ENCODE measurements at regions not wholly inside any gene's neighbourhood (a gene's known extent, or its start where the extent isn't known, plus 50 kb on each side); places are given as distances from the start of the nearest gene placed in this dataset.
A peak's percentile ranks its signal among the peaks of the same experiment; 100 is the strongest.

DNA sequence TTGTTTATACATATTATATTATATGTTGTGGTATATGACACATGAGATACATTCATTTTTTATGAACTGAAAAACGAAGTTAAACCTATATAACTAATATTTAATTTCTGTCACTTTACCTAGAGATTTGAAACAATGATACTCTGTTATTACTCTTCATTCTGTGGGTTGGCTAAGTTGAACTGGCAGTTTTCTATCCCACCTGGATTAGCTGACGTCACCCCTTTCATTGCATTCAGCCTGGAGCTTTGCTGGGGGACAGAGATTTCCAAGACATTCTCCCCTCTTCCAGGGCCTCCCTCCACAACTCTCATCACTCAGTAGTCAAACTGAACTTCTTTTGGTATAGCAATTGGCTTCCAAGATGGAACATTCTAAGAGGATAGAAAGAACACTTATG lies 309.2 kb upstream of the SATB1 start:
- no peak overlapping the region for H3K4me3 ChIP-seq
- no peak for DNase-seq (ENCODE audit: low read depth in 1 of 2, low spot score in 1 of 2)
- no peaks in the 10 kb centered on the region for H3K36me3 ChIP-seq
- no peaks in the 10 kb centered on the region for H3K9me3 ChIP-seq (ENCODE audit: low read depth)
- no peak overlapping the region for H3K27ac ChIP-seq
- H3K27me3 ChIP-seq, result no peaks in the 10 kb centered on the region
- TF ChIP-seq, protein P1, sequence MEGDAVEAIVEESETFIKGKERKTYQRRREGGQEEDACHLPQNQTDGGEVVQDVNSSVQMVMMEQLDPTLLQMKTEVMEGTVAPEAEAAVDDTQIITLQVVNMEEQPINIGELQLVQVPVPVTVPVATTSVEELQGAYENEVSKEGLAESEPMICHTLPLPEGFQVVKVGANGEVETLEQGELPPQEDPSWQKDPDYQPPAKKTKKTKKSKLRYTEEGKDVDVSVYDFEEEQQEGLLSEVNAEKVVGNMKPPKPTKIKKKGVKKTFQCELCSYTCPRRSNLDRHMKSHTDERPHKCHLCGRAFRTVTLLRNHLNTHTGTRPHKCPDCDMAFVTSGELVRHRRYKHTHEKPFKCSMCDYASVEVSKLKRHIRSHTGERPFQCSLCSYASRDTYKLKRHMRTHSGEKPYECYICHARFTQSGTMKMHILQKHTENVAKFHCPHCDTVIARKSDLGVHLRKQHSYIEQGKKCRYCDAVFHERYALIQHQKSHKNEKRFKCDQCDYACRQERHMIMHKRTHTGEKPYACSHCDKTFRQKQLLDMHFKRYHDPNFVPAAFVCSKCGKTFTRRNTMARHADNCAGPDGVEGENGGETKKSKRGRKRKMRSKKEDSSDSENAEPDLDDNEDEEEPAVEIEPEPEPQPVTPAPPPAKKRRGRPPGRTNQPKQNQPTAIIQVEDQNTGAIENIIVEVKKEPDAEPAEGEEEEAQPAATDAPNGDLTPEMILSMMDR (IDR thresholded peaks at IDR 0.05; ENCODE audit: low read depth, low read length), result no peak
- H3K4me1 ChIP-seq (ENCODE audit: low read depth), result no peaks in the 10 kb centered on the region

DNA sequence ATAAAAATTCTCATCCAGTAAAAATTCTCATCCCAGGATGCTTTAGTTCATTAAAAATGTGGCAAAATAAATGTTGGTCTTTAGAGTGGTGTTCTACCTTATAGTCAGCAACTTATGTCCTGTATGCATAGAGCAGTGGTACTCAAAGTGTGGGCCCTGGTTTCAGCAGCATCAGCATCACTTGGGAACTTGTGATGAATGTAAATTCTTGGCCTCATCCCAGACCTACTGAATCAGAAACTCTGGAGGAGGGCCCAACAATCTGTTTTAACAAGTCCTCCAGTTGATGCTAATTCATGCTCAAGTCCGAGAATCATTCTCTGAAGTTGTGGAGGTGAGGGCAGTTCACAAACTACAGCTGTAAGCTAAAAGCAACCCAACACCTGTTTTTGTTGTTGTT lies 307.3 kb upstream of the SATB1 start:
- no peak overlapping the region for H3K4me3 ChIP-seq
- H3K36me3 ChIP-seq, result no peaks in the 10 kb centered on the region
- H3K4me1 ChIP-seq (ENCODE audit: low read depth), result no peaks in the 10 kb centered on the region
- TF ChIP-seq, protein P1 (IDR thresholded peaks at IDR 0.05; ENCODE audit: low read depth, low read length), result no peak
- H3K9me3 ChIP-seq (ENCODE audit: low read depth), result no peaks in the 10 kb centered on the region
- DNase-seq (ENCODE audit: low read depth in 1 of 2, low spot score in 1 of 2), result peak in 1 of 2 donors; percentile 47
- H3K27me3 ChIP-seq, result no peaks in the 10 kb centered on the region
- H3K27ac ChIP-seq, result no peak overlapping the region

DNA sequence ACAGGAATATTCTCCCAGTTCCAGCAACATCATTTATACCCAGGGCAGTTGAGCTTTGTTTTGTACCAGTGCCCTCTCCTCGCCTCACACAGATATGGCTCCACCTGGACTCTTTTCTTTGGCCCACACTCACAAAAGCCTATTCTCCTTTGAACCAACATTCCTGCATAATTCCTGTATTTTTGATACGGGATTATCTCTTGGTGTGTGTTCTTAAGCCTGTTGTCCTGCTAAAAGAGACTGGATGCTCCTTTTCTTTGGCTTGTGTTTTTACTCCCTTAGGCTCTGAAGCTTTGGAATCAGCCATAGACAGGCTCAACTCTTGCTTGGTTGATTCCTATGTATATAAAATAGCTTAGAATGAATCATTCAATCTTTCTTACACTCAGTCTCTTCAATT lies 305.4 kb upstream of the SATB1 start:
- no peak for DNase-seq (ENCODE audit: low read depth in 1 of 2, low spot score in 1 of 2)
- H3K27ac ChIP-seq, result no peak overlapping the region
- TF ChIP-seq, protein P1 (IDR thresholded peaks at IDR 0.05; ENCODE audit: low read depth, low read length), result no peak
- no peaks in the 10 kb centered on the region for H3K27me3 ChIP-seq
- no peaks in the 10 kb centered on the region for H3K4me1 ChIP-seq (ENCODE audit: low read depth)
- no peak overlapping the region for H3K4me3 ChIP-seq
- H3K36me3 ChIP-seq, result no peaks in the 10 kb centered on the region
- no peaks in the 10 kb centered on the region for H3K9me3 ChIP-seq (ENCODE audit: low read depth)

DNA sequence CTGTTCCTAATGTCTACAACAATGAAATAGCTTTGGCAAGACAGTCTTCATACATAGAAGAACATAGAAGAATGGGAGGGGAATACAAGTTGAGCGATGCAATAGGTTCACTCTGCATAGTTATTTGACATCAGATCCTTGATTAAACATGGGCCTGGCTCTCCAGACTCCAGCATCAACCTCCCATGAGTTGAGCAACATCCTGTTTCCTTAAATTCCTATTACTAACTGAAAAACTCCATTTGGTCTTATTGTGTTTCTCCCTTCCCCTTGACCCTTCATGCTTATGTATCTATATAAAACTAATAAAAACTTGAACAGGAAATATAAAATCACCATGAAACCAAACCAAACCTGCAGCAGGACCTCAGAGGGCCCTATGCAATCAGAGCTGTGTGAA lies 304.5 kb upstream of the SATB1 start:
- no peaks in the 10 kb centered on the region for H3K27me3 ChIP-seq
- no peaks in the 10 kb centered on the region for H3K9me3 ChIP-seq (ENCODE audit: low read depth)
- no peaks in the 10 kb centered on the region for H3K36me3 ChIP-seq
- DNase-seq (ENCODE audit: low read depth in 1 of 2, low spot score in 1 of 2), result peak in 1 of 2 donors; percentile 62
- H3K4me1 ChIP-seq (ENCODE audit: low read depth), result no peaks in the 10 kb centered on the region
- H3K27ac ChIP-seq, result no peak overlapping the region
- H3K4me3 ChIP-seq, result no peak overlapping the region
- TF ChIP-seq, protein P1 (IDR thresholded peaks at IDR 0.05; ENCODE audit: low read depth, low read length), result no peak

DNA sequence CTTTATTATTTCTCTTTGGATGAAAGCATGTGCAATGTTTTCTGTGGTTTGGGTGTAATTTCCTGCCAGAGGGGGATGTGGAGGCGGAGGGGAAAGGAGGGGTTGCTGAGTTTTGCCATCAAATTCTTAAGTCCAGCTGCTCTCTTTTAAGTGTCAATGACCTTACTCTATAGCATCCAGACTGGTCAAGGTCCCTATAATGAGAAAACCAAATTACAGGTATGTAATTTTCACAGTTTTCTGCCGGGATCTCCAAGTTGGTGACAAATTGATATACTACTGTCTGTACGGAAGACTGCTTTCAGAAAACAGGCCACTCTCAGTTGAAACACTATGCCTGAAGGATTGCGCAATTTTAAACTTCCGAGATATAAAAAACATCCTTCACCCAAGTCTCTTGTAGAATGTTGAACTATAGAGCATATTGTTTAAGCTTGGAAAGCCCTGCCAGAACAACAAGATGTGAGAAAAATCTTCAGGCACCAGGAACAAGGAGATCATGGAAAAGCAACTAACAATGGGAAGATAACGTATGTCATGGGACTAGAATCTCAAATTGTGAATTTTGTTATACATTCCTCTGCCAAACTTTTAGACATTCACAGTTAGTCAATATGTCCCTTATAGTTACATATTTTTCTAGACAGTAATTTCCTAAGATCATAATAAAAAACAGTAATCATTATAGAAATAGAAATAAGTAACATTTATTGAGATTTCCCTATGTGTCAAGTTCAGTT lies 300.7 kb upstream of the SATB1 start:
- Histone ChIP-seq H3K9me3 (ENCODE audit: low read depth) (no peaks in the 10 kb centered on the region), H3K4me1 (ENCODE audit: low read depth) (no peaks in the 10 kb centered on the region), H3K36me3 (no peaks in the 10 kb centered on the region), H3K27me3 (no peaks in the 10 kb centered on the region), H3K4me3 (no peak overlapping the region), H3K27ac (no peak overlapping the region)
- DNase-seq (ENCODE audit: low read depth in 1 of 2, low spot score in 1 of 2), result peak in 1 of 2 donors; percentile 77
- TF ChIP-seq, protein P1 (IDR thresholded peaks at IDR 0.05; ENCODE audit: low read depth, low read length), result no peak

All from cardiac muscle cell (in vitro differentiated cells and primary cell).